ENCODE measurements at regions not wholly inside any gene's neighbourhood (a gene's known extent, or its start where the extent isn't known, plus 50 kb on each side); places are given as distances from the start of the nearest gene placed in this dataset.

GRCh38 chr21:41055266-41055665, 112.7 kb upstream of the BACE2 start:
- H3K27me3 ChIP-seq (ENCODE audit: control insufficient read depth in 1 of 2, insufficient read depth in 2 of 2, low read length in 2 of 2): no peaks in the 10 kb centered on the region
- no peak overlapping the region for H3K9ac ChIP-seq (ENCODE audit: low read depth in 1 of 2, low read length in 2 of 2)
- no peak overlapping the region for H3K27ac ChIP-seq (ENCODE audit: low read depth, low read length)
- H3K36me3 ChIP-seq (ENCODE audit: control insufficient read depth in 1 of 2, insufficient read depth in 2 of 2, low read length in 2 of 2): no peaks in the 10 kb centered on the region
- H3K4me1 ChIP-seq (ENCODE audit: control insufficient read depth in 1 of 2, insufficient read depth in 2 of 2, low read length in 2 of 2): no peaks in the 10 kb centered on the region
- H3K4me3 ChIP-seq (ENCODE audit: low read depth in 1 of 2, low read length in 2 of 2): no peak overlapping the region
- no peaks in the 10 kb centered on the region for H3K9me3 ChIP-seq (ENCODE audit: control insufficient read depth in 1 of 2, low read length in 2 of 2)

- H3K9ac ChIP-seq (ENCODE audit: low read depth in 1 of 2, low read length in 2 of 2): no peak overlapping the region
- H3K4me1 ChIP-seq (ENCODE audit: control insufficient read depth in 1 of 2, insufficient read depth in 2 of 2, low read length in 2 of 2): no peaks in the 10 kb centered on the region
- no peak overlapping the region for H3K27ac ChIP-seq (ENCODE audit: low read depth, low read length)
- H3K36me3 ChIP-seq (ENCODE audit: control insufficient read depth in 1 of 2, insufficient read depth in 2 of 2, low read length in 2 of 2): no peaks in the 10 kb centered on the region
- no peaks in the 10 kb centered on the region for H3K9me3 ChIP-seq (ENCODE audit: control insufficient read depth in 1 of 2, low read length in 2 of 2)
- H3K4me3 ChIP-seq (ENCODE audit: low read depth in 1 of 2, low read length in 2 of 2): no peak overlapping the region
- H3K27me3 ChIP-seq (ENCODE audit: control insufficient read depth in 1 of 2, insufficient read depth in 2 of 2, low read length in 2 of 2): no peaks in the 10 kb centered on the region
Observed at GRCh38 chr21:41059871-41060270, 108.1 kb upstream of the BACE2 start.

- no peaks in the 10 kb centered on the region for H3K4me1 ChIP-seq (ENCODE audit: control insufficient read depth in 1 of 2, insufficient read depth in 2 of 2, low read length in 2 of 2)
- no peaks in the 10 kb centered on the region for H3K36me3 ChIP-seq (ENCODE audit: control insufficient read depth in 1 of 2, insufficient read depth in 2 of 2, low read length in 2 of 2)
- no peak overlapping the region for H3K4me3 ChIP-seq (ENCODE audit: low read depth in 1 of 2, low read length in 2 of 2)
- no peak overlapping the region for H3K27ac ChIP-seq (ENCODE audit: low read depth, low read length)
- no peak overlapping the region for H3K9ac ChIP-seq (ENCODE audit: low read depth in 1 of 2, low read length in 2 of 2)
- no peaks in the 10 kb centered on the region for H3K9me3 ChIP-seq (ENCODE audit: control insufficient read depth in 1 of 2, low read length in 2 of 2)
- H3K27me3 ChIP-seq (ENCODE audit: control insufficient read depth in 1 of 2, insufficient read depth in 2 of 2, low read length in 2 of 2): peaks cover 0 to 6% of the 10 kb centered on the region in 2 donors
Observed at GRCh38 chr21:41061701-41062100, 106.3 kb upstream of the BACE2 start.

- H3K4me3 ChIP-seq (ENCODE audit: low read depth in 1 of 2, low read length in 2 of 2): no peak overlapping the region
- H3K9me3 ChIP-seq (ENCODE audit: control insufficient read depth in 1 of 2, low read length in 2 of 2): no peaks in the 10 kb centered on the region
- H3K9ac ChIP-seq (ENCODE audit: low read depth in 1 of 2, low read length in 2 of 2): no peak overlapping the region
- H3K27me3 ChIP-seq (ENCODE audit: control insufficient read depth in 1 of 2, insufficient read depth in 2 of 2, low read length in 2 of 2): peaks cover 6 to 14% of the 10 kb centered on the region in 2 donors
- no peaks in the 10 kb centered on the region for H3K36me3 ChIP-seq (ENCODE audit: control insufficient read depth in 1 of 2, insufficient read depth in 2 of 2, low read length in 2 of 2)
- H3K27ac ChIP-seq (ENCODE audit: low read depth, low read length): no peak overlapping the region
- H3K4me1 ChIP-seq (ENCODE audit: control insufficient read depth in 1 of 2, insufficient read depth in 2 of 2, low read length in 2 of 2): no peaks in the 10 kb centered on the region
Observed at GRCh38 chr21:41064334-41064791, 103.6 kb upstream of the BACE2 start.

GRCh38 chr21:41064951-41065350, 103.0 kb upstream of the BACE2 start:
- Histone ChIP-seq H3K36me3 (ENCODE audit: control insufficient read depth in 1 of 2, insufficient read depth in 2 of 2, low read length in 2 of 2) (no peaks in the 10 kb centered on the region), H3K9ac (ENCODE audit: low read depth in 1 of 2, low read length in 2 of 2) (no peak overlapping the region), H3K27ac (ENCODE audit: low read depth, low read length) (no peak overlapping the region), H3K27me3 (ENCODE audit: control insufficient read depth in 1 of 2, insufficient read depth in 2 of 2, low read length in 2 of 2) (peaks cover 6 to 14% of the 10 kb centered on the region in 2 donors), H3K4me3 (ENCODE audit: low read depth in 1 of 2, low read length in 2 of 2) (no peak overlapping the region), H3K4me1 (ENCODE audit: control insufficient read depth in 1 of 2, insufficient read depth in 2 of 2, low read length in 2 of 2) (no peaks in the 10 kb centered on the region), H3K9me3 (ENCODE audit: control insufficient read depth in 1 of 2, low read length in 2 of 2) (no peaks in the 10 kb centered on the region)

GRCh38 chr21:41065539-41065938, 102.4 kb upstream of the BACE2 start:
- H3K9me3 ChIP-seq (ENCODE audit: control insufficient read depth in 1 of 2, low read length in 2 of 2): no peaks in the 10 kb centered on the region
- H3K9ac ChIP-seq (ENCODE audit: low read depth in 1 of 2, low read length in 2 of 2): no peak overlapping the region
- no peaks in the 10 kb centered on the region for H3K36me3 ChIP-seq (ENCODE audit: control insufficient read depth in 1 of 2, insufficient read depth in 2 of 2, low read length in 2 of 2)
- no peaks in the 10 kb centered on the region for H3K4me1 ChIP-seq (ENCODE audit: control insufficient read depth in 1 of 2, insufficient read depth in 2 of 2, low read length in 2 of 2)
- H3K27me3 ChIP-seq (ENCODE audit: control insufficient read depth in 1 of 2, insufficient read depth in 2 of 2, low read length in 2 of 2): peaks cover 6 to 14% of the 10 kb centered on the region in 2 donors
- no peak overlapping the region for H3K27ac ChIP-seq (ENCODE audit: low read depth, low read length)
- H3K4me3 ChIP-seq (ENCODE audit: low read depth in 1 of 2, low read length in 2 of 2): no peak overlapping the region

- H3K9me3 ChIP-seq (ENCODE audit: control insufficient read depth in 1 of 2, low read length in 2 of 2): no peaks in the 10 kb centered on the region
- no peak overlapping the region for H3K27ac ChIP-seq (ENCODE audit: low read depth, low read length)
- H3K9ac ChIP-seq (ENCODE audit: low read depth in 1 of 2, low read length in 2 of 2): no peak overlapping the region
- H3K4me3 ChIP-seq (ENCODE audit: low read depth in 1 of 2, low read length in 2 of 2): no peak overlapping the region
- H3K36me3 ChIP-seq (ENCODE audit: control insufficient read depth in 1 of 2, insufficient read depth in 2 of 2, low read length in 2 of 2): no peaks in the 10 kb centered on the region
- H3K27me3 ChIP-seq (ENCODE audit: control insufficient read depth in 1 of 2, insufficient read depth in 2 of 2, low read length in 2 of 2): peaks cover 6 to 14% of the 10 kb centered on the region in 2 donors
- no peaks in the 10 kb centered on the region for H3K4me1 ChIP-seq (ENCODE audit: control insufficient read depth in 1 of 2, insufficient read depth in 2 of 2, low read length in 2 of 2)
Observed at GRCh38 chr21:41066086-41066938, 101.6 kb upstream of the BACE2 start.

- Histone ChIP-seq H3K4me3 (ENCODE audit: low read depth in 1 of 2, low read length in 2 of 2) (no peak overlapping the region), H3K4me1 (ENCODE audit: control insufficient read depth in 1 of 2, insufficient read depth in 2 of 2, low read length in 2 of 2) (no peaks in the 10 kb centered on the region), H3K9ac (ENCODE audit: low read depth in 1 of 2, low read length in 2 of 2) (no peak overlapping the region), H3K9me3 (ENCODE audit: control insufficient read depth in 1 of 2, low read length in 2 of 2) (no peaks in the 10 kb centered on the region), H3K27ac (ENCODE audit: low read depth, low read length) (no peak overlapping the region), H3K27me3 (ENCODE audit: control insufficient read depth in 1 of 2, insufficient read depth in 2 of 2, low read length in 2 of 2) (peaks cover 6 to 14% of the 10 kb centered on the region in 2 donors), H3K36me3 (ENCODE audit: control insufficient read depth in 1 of 2, insufficient read depth in 2 of 2, low read length in 2 of 2) (no peaks in the 10 kb centered on the region)
Observed at GRCh38 chr21:41067709-41068108, 100.3 kb upstream of the BACE2 start.

GRCh38 chr21:41068496-41068895, 99.5 kb upstream of the BACE2 start:
- Histone ChIP-seq H3K27me3 (ENCODE audit: control insufficient read depth in 1 of 2, insufficient read depth in 2 of 2, low read length in 2 of 2) (peaks cover 6 to 14% of the 10 kb centered on the region in 2 donors), H3K4me3 (ENCODE audit: low read depth in 1 of 2, low read length in 2 of 2) (no peak overlapping the region), H3K9ac (ENCODE audit: low read depth in 1 of 2, low read length in 2 of 2) (no peak overlapping the region), H3K36me3 (ENCODE audit: control insufficient read depth in 1 of 2, insufficient read depth in 2 of 2, low read length in 2 of 2) (no peaks in the 10 kb centered on the region), H3K4me1 (ENCODE audit: control insufficient read depth in 1 of 2, insufficient read depth in 2 of 2, low read length in 2 of 2) (no peaks in the 10 kb centered on the region), H3K27ac (ENCODE audit: low read depth, low read length) (no peak overlapping the region), H3K9me3 (ENCODE audit: control insufficient read depth in 1 of 2, low read length in 2 of 2) (no peaks in the 10 kb centered on the region)

GRCh38 chr21:41068967-41069642, 98.9 kb upstream of the BACE2 start:
- Histone ChIP-seq H3K27ac (ENCODE audit: low read depth, low read length) (no peak overlapping the region), H3K4me1 (ENCODE audit: control insufficient read depth in 1 of 2, insufficient read depth in 2 of 2, low read length in 2 of 2) (no peaks in the 10 kb centered on the region), H3K9me3 (ENCODE audit: control insufficient read depth in 1 of 2, low read length in 2 of 2) (no peaks in the 10 kb centered on the region), H3K27me3 (ENCODE audit: control insufficient read depth in 1 of 2, insufficient read depth in 2 of 2, low read length in 2 of 2) (peaks cover 6 to 14% of the 10 kb centered on the region in 2 donors), H3K36me3 (ENCODE audit: control insufficient read depth in 1 of 2, insufficient read depth in 2 of 2, low read length in 2 of 2) (no peaks in the 10 kb centered on the region), H3K9ac (ENCODE audit: low read depth in 1 of 2, low read length in 2 of 2) (no peak overlapping the region), H3K4me3 (ENCODE audit: low read depth in 1 of 2, low read length in 2 of 2) (no peak overlapping the region)
